Thyroid gland (tissue), 4 donors: ENCODE measurements at regions not wholly inside any gene's neighbourhood (a gene's known extent, or its start where the extent isn't known, plus 50 kb on each side); places are given as distances from the start of the nearest gene placed in this dataset.

Experiments used
- CTCF ChIP-seq, 6 experiments: fragments of 200-600 bp in 3 of 6; fragments of 450-650 bp in 3 of 6; sonication (generic) in 3 of 6; IDR thresholded peaks; one replicate each; pipeline ENCODE4 v1.5.1; 2016 to 2019; ENCODE audit warnings: antibody characterized with exemption in 6 of 6, mild to moderate bottlenecking in 2 of 6, inconsistent platforms in 1 of 6, moderate library complexity in 1 of 6
- POLR2A ChIP-seq, 2 donors: fragments of 450-650 bp; IDR thresholded peaks; one replicate each; pipeline ENCODE4 v1.6.1; 2017; ENCODE audit warnings: antibody characterized with exemption in 2 of 2, mild to moderate bottlenecking in 2 of 2, moderate library complexity in 1 of 2

GRCh38 chr3:181530584-181530983, 181.1 kb upstream of the SOX2 start:
- TF ChIP-seq POLR2A (IDR thresholded peaks at IDR 0.05) (no peak), CTCF (IDR thresholded peaks at IDR 0.05) (no peak)
